ENCODE measurements at regions not wholly inside any gene's neighbourhood (a gene's known extent, or its start where the extent isn't known, plus 50 kb on each side); places are given as distances from the start of the nearest gene placed in this dataset.

- no peak overlapping the region for H3K27ac ChIP-seq
- TF ChIP-seq ZFX (IDR thresholded peaks at IDR 0.05; ENCODE audit: borderline replicate concordance) (no peak), CTCF (IDR thresholded peaks at IDR 0.05) (no peak)
Observed at GRCh38 chr6:147925826-147926225, 416.8 kb upstream of the SASH1 start.

- H3K27ac ChIP-seq: no peak overlapping the region
- TF ChIP-seq CTCF (IDR thresholded peaks at IDR 0.05): no peak
- no peak for TF ChIP-seq ZFX (IDR thresholded peaks at IDR 0.05; ENCODE audit: borderline replicate concordance)
Observed at GRCh38 chr6:147930745-147931144, 411.9 kb upstream of the SASH1 start.

GRCh38 chr6:147933224-147933623 lies 409.4 kb upstream of the SASH1 start:
- TF ChIP-seq ZFX (IDR thresholded peaks at IDR 0.05; ENCODE audit: borderline replicate concordance) (no peak), CTCF (IDR thresholded peaks at IDR 0.05) (no peak)

GRCh38 chr6:147935656-147936055 lies 407.0 kb upstream of the SASH1 start:
- no peak overlapping the region for H3K27ac ChIP-seq
- TF ChIP-seq CTCF (IDR thresholded peaks at IDR 0.05) (no peak), ZFX (IDR thresholded peaks at IDR 0.05; ENCODE audit: borderline replicate concordance) (no peak)

More at GRCh38 chr6:147933224-147933623, 409.4 kb upstream of the SASH1 start:
- no peak overlapping the region for H3K27ac ChIP-seq

- no peak overlapping the region for H3K27ac ChIP-seq
- no peak for TF ChIP-seq ZFX (IDR thresholded peaks at IDR 0.05; ENCODE audit: borderline replicate concordance)
- TF ChIP-seq CTCF (IDR thresholded peaks at IDR 0.05): no peak
Observed at GRCh38 chr6:147936703-147937470, 405.8 kb upstream of the SASH1 start.

GRCh38 chr6:147941143-147941542 lies 401.5 kb upstream of the SASH1 start:
- TF ChIP-seq ZFX (IDR thresholded peaks at IDR 0.05; ENCODE audit: borderline replicate concordance) (no peak), CTCF (IDR thresholded peaks at IDR 0.05) (no peak)
- no peak overlapping the region for H3K27ac ChIP-seq

GRCh38 chr6:147942363-147942762 lies 400.3 kb upstream of the SASH1 start:
- H3K27ac ChIP-seq: no peak overlapping the region
- TF ChIP-seq ZFX (IDR thresholded peaks at IDR 0.05; ENCODE audit: borderline replicate concordance) (no peak), CTCF (IDR thresholded peaks at IDR 0.05) (no peak)
